ENCODE measurements at regions not wholly inside any gene's neighbourhood (a gene's known extent, or its start where the extent isn't known, plus 50 kb on each side); places are given as distances from the start of the nearest gene placed in this dataset.
"Not testable (repeated sequence)": the region's sequence is repeated elsewhere in the genome, so short reads cannot be mapped to it uniquely, and the experiment has no call there.

DNA sequence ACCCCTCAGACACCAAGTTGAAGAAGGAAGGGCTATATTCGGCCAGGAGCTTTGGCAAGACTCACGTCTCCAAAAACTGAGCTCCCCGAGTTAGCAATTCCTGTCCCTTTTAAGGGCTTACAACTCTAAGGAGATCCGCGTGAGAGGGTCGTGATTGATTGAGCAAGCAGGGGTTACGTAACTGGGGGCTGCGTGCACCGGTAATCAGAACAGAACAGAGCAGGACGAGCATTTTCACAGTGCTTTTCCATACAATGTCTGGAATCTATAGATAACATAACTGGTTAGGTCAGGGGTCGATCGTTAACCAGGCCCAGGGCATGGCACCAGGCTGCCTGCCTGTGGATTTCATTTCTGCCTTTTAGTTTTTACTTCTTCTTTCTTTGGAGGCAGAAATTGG is 245.3 kb upstream of the MME start:
- DNase-seq (ENCODE audit: low spot score): not testable (repeated sequence)

DNA sequence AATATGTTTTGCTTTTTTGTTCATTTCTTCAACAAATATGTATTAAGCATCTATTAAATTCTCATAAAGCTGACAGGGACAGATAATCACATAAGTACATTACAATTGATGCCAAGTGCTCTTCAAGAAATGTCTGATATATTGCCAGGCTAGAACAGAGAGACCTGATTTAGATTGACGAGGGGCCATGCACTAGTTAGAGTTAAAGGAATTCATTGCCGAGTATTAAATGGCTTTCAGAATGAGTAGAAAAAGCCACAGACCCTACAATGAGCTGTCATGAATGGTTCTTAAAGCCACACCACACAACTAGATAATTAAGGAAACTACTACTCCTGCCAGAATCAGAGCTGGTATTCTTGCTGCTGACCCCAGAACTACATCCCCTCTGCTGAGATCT is 250.2 kb upstream of the MME start:
- no peak for DNase-seq (ENCODE audit: low spot score)

DNA sequence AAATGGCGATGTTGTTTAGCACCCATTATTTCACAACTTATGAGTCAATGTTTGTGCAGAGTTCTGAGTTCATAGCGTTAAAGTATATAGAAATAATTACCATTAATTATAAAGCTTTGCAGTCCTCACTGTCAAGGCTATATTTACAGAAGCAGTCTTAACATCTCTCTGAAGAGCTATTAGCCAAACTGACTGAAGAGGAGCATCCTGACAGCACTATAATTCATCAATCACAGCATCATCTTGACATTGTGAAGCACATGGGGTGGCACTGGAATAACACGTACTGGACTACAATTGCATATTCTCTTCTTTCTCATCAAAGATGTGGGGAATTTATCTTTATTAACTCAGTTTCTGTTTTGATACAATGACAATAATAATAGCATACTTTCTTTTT is 260.6 kb upstream of the MME start:
- no peak for DNase-seq (ENCODE audit: low spot score)

DNA sequence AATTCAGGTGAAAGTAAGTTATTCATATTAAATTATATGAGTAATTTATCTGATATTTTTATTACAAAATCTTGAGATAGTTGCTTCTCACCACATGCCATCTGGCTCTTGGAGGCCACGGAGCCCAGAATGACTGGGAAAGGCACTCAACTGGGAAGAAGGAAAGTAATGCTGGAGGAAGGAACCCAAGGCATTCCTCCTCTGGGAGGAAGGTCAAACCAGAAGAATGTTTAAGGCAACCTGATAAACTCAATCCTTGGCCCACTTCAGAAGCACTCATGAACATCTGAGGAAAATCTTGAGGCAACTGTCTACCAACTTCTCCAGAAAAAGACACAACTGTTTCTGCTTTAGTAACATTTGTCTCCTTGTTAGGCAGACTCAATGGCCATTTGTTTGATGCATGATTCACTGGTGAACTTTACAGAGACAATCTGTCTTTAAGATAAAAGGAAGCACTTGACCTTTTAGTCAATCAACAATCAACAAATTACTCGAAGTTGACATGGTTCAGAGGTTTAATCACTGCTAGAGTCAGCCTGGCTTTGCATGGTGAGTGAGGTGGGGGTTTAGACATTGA is 261.4 kb upstream of the MME start:
- no peak for DNase-seq (ENCODE audit: low spot score)

DNA sequence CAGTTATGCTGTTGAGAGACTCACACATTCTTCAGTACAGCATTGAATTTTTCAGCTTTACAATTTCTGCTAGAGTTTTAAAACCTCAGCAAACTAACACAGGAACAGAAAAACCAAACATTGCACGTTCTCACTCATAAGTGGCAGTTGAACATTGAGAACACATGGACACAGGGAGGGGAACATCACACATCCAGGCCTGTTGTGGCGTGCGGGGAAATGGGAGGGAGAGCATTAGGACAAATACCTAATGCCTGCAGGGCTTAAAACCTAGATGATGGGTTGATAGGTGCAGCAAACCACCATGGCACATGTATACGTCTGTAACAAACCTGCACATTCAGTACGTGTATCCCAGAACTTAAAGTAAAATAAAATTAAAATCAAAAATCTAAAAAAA is 270.1 kb upstream of the MME start:
- not testable (repeated sequence) for DNase-seq (ENCODE audit: low spot score)

DNA sequence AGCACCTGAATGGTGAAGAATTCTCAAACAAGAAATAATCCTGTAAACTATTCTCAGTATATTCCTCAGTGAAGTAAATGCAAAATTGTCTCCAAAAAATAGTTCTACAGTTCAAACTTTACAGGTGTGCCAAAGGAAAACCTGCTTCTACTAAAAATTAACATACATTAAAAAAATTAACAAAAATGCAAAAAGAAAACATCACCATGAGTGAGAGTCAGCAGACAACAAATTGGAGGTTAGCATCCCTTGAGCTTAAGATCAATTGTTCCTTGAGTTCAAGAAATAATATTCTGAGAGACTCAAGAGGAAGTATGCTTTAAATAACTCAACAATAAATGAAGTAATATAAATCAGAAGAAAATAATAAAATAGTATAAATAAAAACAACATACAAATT is 278.4 kb upstream of the MME start:
- DNase-seq (ENCODE audit: low spot score): no peak

DNA sequence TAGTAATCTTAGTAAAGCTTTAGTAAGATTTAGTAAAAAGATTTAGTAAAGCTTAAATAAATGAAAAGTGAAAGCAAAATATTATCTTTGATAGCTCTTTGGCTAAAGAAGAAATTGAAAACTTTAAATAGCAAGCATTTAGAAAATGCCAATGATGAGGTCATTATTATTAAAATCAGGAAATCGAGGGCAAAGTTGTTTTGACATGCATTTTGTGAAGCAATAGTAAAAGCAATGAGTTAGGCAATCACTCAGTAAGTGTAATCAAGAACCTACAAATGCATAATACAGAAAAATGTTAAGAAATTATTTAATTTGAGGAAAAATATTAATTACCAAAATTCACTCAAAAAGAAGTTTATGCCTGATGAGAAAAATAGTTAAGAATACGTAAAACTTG is 280.3 kb upstream of the MME start:
- DNase-seq (ENCODE audit: low spot score): no peak

DNA sequence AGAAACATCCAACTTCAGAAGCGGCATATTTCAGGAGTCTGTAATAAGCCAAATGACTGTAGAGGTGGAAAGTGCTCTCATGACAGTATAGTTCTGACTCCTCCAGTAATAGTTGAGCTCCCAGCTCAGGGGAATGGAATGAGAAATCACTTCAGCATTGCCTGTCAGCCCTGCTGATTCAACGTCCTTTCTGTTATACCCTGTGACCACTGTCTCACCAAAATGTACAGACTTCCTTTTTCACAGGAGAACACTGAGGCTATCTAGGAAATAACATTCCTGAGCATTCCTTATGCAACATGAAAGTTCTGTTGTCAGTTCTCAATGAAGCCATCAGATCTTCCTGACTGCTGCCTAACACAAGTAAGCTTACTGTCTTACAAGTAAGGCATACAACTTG is 284.5 kb upstream of the MME start:
- no peak for DNase-seq (ENCODE audit: low spot score)

DNA sequence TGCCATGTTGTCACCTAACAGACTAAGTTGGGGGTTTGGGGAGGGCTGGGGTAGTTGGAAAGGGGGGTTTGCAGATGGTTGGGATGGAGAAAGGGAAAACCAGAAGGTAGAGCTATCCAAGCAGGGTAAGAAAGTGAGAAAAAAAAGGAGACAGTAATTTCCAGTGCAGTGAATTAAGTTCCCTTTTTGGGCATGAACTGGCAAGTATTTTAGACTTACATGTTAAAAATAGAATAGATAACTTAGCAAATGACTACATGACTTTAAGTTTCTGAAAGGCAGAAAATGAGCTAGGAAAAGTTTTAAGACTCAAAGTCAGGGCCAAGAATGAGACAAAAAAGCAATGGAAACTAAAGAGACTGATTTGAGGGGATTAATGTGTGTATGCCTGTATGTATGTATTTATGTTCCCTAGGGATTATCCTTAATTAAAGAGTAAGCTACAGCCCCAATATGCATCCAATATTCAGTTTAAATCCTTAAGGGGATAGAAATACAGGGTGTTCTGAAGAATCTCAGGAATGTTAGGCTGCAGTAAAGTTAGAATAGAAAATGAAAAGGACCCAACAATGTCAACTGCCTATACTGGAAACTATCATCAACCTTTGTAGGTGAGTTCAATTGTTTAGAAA is 285.2 kb upstream of the MME start:
- DNase-seq (ENCODE audit: low spot score): no peak

DNA sequence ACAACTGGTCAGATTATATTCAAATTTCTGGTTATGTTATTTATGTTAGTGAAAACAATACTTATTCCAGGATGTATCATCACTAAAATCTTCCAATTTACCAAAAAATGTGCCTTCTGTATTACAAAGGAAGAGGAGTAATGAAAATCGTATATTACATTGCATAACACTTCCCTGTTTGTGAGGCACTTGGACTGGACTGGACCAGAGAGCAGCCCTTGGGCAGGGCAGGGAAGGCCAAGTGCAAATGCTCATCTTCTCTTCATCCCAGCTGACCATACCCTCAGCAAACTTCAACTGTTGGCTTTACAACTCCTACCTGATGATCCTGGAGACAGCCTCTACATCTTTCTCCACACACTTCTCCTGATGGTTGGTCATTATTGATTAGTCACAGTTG is 285.7 kb upstream of the MME start:
- no peak for DNase-seq (ENCODE audit: low spot score)

DNA sequence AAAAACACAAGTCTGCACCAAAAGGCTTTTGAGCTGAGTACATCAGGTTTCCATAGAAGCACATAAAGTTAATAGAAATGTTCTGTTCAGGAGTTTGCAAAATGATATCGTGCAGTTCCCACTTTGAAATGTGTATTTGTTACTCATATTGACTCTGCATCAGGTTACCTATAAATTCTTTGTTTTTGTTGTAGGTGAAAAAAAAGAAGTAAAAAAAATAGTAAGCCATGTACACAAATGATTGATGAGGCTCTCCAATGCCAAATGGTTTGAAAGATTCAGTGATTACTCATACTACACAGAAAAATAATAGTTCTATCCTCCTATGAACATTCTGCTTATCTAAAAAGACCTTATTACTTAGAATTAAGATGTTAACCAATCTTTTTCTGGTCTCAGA is 287.3 kb upstream of the MME start:
- no peak for DNase-seq (ENCODE audit: low spot score)

DNA sequence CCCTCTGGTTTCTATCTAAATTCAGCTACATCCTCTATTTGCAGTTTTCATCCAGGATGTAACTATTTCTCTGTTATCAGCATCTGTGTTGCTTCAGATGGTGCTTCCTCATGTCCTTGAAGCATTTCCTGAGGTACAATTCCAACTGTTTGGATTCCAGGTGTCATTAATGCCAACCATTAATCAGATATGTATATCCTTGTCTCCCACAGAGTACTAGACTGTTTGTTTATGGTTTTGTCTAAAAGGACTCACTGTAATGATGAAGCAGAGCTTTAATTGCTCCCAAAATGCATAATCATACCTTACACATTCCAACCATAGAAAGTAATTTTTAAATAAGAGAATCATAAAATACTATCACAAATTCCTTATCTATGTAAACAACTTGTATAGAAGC is 288.5 kb upstream of the MME start:
- no peak for DNase-seq (ENCODE audit: low spot score)

DNA sequence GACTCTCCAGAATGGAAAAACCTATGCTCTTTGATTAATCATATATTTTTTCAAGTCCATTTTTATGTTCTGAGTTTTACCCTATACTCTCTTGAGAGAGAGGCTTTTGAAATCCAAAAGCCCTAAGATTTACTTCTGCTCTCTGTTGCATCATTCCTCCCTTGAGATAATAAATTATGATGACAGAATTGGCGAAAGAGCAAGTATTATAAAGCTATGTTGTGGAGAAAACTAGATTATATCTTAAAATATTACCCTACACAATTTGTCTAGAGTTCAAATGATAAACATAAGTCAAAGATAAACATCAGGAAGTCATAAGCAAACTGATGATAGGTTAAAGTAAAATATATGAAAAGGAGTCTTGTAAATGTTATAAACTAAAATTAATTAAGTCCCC is 293.4 kb upstream of the MME start:
- no peak for DNase-seq (ENCODE audit: low spot score)

DNA sequence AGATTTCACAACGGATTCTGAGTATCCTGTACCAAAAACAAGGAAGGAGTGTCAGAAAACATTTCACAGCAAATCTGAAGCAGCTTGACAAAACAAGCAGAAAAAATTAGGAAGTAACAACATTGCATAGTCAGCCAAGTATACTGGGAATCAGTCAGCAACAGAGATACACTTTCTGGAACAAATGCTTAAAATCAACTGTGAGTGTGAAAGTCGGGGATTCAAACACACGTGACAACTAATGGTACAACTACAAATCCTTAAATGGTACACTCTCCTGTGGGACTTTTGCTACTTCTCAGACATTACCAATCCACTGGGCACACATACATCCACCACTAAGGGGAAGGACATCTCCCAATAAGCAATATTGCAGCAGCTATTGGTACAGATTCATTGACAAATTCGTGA is 296.6 kb upstream of the MME start:
- no peak for DNase-seq (ENCODE audit: low spot score)

DNA sequence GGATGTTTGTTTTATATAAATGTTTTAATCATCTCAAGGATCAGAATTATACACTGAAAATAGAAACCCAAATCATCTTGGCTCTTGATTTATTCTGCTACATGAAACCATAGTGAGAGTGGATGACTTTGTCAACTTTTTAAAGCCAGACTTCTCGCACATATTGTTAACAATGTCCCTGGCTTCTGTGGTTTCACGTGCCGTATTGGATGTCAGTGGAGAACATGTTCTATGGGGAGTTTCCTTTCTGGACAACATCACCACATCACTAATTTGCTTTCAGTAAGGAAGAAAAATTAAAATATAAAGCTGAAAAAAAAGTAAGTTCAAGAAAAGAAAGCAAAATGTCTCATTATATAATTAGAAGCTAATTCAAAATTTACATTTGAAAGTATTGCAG is 297.1 kb upstream of the MME start:
- DNase-seq (ENCODE audit: low spot score): no peak

DNA sequence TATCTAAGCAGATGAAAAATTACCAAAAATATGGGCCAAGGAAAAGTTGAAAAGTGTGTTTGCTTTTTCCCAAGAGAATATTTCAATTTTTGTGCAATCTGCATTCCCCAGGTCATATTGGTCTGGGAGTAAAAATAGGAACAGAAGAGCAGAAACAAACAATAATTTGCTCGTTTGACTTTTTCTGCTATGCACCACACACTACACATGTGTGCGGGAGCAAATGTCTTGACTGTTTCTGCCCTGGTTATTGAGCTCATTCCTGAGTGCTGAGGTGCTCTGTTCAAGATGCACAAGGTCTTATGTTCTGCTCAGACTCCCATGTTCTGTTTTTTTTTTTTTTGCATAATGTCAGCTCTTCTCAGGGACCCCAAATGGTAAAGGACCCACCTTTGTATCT is 298.0 kb upstream of the MME start:
- DNase-seq (ENCODE audit: low spot score): no peak

DNA sequence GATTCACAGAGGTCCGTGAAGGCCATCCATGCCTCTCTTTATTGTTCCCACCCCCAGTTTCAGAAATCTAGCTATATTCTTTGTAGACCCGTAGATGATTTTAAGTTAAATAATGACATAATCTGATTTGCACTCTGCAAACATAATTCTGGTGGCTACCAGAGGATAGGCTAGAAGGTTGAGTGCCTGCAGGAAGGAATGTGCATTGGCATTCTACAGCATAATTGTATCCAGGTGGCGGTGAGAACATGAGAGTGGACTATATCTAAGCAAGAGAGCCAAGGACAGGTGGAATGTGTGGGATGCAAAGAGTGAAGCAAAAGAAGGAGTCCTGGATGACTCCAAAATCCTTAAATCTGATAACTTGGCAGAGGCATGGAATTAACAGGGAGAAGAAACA is 298.5 kb upstream of the MME start:
- DNase-seq (ENCODE audit: low spot score): no peak

DNA sequence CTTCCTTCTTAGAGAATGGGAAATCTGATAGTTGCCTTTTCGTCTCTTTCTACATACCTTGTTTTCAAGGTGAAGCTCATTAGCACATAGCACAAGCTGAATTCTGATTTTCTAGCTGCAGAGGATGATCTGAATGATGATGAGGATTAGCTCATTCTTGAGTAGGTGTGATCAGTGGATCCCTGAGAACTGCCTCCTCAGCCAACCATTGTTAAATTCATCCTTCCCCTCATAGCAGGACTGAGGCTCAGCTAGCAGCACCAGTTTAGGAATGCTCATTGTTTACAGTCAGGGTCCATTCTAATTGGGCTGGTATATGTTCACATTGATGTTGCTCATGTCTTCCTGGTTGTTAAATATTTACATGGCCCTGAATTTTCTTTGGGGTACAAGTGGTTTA is 299.9 kb upstream of the MME start:
- no peak for DNase-seq (ENCODE audit: low spot score)

DNA sequence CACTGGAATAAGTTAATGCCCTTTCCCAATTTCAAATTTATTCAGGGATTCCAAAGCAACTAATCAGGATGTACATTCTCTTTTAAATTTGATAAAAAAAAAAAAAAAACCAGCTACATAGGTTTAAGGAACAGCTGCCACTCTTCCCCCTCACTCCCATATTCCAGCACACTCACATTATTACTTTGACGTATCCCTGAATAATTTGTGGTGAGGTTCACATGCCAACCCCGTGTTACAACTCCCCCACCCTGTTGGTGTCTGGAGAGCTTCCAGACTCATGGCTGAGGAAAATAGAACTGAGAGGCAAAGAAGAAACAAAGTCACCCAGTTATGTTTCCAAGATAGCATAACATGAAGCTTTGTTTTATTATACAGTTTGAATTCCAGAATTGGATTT is 300.5 kb upstream of the MME start:
- no peak for DNase-seq (ENCODE audit: low spot score)

DNA sequence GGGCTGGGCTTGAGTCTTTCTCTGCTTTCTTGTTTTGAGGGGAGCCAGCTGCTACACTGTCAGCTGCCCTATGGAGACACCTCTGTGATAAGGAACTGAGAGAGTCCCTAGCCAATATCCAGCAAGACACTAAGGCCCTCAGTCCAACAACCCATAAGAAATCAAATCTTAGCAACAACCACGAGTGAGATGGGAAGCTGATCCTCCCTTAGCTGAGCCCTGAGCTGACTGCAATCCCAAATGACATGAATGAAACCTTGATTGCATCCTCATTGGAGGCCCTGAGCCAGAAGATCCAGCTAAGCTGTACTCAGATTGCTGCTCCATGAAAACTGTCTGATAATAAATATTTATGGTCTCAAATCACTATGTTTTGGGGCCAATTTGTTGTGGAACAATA is 302.1 kb upstream of the MME start:
- no peak for DNase-seq (ENCODE audit: low spot score)

DNA sequence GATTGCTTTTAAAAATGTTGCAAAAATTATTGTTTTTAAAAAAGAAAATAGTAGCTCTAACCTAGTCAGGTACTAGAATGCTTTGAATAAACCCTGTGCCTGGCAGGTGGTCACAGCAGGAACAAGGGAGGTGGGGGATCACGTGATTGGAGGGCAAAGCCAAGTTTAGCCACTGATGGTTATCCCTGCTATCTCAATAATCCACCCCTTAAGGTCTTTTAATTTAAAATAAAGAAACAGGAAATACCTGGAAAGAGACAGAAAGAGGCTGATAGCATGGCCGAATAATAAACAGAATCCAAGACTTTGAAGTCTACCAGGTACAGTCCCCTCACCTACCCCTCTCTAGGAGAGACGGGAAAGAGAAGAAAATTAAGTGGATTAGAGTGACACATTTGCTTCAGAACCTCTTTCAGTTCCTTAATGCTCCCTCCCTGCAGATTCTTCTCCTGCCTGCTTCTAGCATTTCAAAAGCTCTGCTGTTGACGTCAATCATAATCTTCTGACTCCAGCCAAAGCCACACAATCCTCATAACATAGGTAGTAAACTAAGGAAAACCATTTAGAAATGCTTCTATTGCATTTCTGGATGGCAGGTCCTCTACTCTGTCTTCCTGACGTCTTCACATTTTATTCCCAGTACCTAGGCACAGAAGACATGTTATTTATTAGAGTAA is 303.4 kb upstream of the MME start:
- DNase-seq (ENCODE audit: low spot score): no peak

DNA sequence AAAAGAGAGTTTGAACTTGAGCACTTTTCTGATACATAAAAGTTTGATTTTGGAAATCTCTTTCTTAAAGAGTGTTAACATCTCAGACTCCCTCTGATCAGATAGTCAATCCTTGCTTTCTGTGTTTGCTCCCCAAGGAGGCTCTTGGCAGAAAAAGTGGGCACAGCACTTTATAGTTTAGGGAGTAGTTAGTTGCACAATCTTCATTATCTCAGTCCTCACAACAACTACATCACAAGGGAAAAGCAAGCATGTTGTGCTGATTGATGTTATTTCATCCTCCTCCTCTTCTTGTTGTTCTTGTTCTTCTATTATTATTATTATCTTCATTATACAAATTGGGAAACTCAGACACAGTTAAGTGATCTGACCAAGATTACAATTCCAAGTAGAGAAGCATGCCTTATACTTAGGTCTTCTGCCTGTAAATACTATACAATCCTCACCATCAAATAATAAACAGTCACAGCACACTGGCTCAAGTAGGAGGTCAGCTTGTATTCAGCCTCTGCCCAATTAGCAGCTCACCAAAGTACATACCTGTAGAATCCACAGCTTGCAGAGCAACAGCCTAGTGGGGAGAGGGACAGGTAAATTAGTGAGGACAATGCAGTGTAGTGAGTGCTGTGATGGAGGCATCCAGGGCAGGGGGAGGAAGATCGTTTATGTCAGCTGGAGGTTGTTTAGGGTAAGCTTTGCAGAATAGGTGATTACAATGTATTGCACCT is 304.1 kb upstream of the MME start:
- DNase-seq (ENCODE audit: low spot score): no peak

DNA sequence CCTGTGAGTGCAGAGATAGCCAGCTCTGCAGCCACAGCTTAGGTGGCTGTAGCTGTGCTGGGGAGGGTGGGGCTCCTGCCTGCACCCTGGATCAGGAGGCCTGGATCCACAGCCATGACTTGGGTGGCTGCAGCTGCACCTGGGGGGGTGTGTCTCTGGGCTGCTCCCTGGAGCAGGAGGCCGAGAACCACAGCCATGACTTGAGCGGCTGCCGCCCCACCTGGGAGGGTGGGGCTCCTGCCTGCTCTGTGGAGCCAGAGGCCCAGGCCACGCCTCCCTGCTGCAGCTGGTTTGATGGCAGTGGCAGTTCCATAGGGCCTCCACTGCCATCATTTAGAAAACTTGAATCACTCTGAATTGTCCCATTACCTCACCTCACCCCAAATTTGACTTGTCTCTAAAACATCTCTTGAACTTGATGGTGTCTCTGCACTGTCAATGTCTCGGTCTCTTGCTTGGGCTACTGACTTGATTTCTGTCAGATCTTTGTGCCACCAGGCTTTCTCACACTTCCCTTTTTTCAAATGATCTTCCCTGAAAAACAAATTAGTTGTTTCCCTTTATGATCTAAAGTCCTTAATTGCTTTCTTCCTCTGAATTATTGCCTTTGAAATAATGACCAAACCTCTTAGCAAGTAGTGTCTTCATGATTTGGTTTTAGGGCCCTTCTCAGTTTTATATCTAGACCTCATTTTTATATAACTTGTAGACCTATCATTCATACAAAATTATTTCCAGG is 313.2 kb upstream of the MME start:
- no peak for DNase-seq (ENCODE audit: low spot score)
